Activated CD8-positive, alpha-beta memory T cell treated with anti-CD3 and anti-CD28 coated beads, Interleukin-2, amount 50 U/mL, for 24 hours (primary cell): ENCODE measurements at regions not wholly inside any gene's neighbourhood (a gene's known extent, or its start where the extent isn't known, plus 50 kb on each side); places are given as distances from the start of the nearest gene placed in this dataset.

ENCODE experiments used
- DNase-seq: peaks from one replicate; pipeline ENCODE4 v3.0.0-alpha.2; 2020; ENCODE audit errors: extremely low read depth

GRCh38 chr18:71012789-71013188 lies 723.9 kb downstream of the SOCS6 start:
- DNase-seq: no peak

- DNase-seq: no peak
These were observed 722.5 kb downstream of the SOCS6 start for GRCh38 chr18:71011389-71011788.

DNA sequence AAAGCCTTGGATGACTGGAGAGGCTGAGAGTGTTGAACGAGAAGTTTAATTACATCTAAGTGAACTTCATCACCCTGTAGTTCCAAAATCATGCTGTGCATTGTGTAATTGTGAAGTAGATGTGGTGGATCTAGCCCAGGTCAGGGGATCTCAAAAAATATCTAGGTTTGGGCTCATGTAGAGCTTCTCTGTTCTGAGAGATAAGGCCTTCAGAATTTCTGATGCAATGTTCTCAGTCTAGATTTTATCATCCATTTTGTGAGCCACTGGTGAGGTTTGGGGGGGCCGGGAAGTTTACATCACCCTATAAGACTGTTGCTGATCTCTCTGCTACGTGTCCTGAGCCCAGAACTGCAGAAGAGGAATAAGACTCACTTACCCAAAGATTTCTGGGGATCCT lies 719.4 kb downstream of the SOCS6 start:
- no peak for DNase-seq

DNA sequence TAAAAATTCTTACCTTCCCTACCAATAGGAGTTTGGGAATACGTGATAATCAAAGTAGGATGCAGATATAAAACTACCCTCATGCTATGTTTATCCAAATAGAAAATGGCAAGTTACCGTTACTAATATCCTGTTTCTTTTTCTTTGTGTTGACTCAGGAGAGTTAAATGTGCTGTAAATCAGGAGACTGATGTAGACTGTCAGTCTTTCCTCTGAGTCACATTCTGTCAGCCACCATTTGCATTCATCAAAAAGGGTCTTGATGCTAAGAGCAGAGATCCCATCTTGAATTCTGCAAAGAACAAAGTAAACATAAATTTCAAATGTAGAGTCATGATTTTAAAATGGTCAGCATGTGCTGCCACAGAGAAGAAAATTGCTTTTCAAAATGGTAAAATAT lies 712.8 kb downstream of the SOCS6 start:
- no peak for DNase-seq

GRCh38 chr18:70998490-70998889 lies 709.6 kb downstream of the SOCS6 start:
- no peak for DNase-seq

DNA sequence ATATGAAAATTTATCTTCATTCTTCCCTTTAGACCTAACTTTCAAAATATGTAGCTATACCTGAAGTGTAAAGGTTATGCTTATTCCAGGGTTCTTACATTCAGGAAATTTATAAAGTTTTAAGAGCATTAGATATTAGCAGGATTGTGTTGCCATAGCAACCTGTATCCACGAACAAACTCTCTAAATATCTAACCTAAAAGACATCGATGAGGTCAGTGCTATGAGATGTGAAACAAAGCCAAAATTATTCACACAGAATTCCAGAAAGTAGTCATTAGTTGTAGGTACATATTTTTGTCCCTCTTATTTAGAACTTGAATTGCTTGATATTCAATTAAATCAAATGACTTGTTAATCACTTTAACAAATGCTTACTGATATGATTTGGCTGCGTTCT lies 705.3 kb downstream of the SOCS6 start:
- DNase-seq: no peak

DNA sequence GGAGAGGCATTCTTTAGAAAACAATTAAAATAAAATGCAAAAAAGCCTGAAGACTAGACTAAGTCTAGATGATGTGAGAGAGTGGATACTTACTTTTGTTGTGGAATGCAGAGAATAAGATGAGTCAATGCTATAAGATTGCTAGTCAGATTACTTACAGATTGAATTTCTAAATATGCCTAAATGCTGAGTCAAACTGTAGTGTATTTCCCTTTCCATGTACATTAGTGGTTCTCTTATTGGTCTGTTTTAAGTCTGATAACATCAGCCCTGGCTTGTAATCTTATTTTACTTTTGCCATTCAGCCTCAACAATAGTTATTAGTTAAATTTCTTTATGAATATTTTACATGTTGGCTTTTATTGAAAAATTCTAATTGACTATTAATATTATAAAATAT lies 702.7 kb downstream of the SOCS6 start:
- no peak for DNase-seq

GRCh38 chr18:70985948-70986347 lies 697.1 kb downstream of the SOCS6 start:
- no peak for DNase-seq

DNA sequence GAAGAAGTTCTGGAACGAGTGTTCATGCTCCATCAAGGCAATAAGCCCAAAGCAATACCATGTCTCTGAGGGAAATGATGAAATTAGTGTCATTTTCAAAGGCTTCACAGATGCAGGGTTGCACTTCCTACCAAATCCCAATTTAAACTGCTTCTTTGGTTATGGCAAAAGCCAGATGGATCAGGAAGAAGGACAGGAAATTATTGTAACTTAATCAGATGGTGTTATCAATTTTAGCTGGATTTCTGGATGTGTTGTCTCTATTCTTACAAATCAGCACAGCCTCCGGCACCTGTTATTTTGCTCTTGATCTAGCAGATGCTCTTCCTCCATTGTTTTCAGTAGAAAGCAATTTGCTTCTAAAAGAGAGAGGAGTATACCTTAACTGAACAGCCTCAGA lies 693.4 kb downstream of the SOCS6 start:
- no peak for DNase-seq

GRCh38 chr18:70981400-70982140 lies 692.7 kb downstream of the SOCS6 start:
- DNase-seq: no peak

DNA sequence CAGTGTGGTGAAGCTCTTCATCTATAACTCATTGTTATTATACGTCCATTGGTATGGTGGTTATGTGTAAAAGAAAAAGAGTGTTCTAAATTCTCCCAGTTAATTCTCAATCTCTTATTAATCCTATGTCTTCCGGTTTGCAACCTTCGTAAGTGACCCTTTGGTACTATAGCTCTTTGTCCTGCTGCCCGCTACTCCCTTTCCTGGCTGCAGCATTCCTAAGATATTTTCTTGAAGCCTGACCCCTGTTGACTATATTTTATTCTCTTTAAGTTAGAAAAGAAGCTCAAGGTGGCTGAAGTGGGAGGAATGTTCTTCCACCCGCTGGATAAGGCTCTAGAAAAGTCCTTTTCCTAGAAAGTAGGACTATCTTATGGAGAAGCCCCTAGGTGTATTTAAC lies 684.8 kb downstream of the SOCS6 start:
- DNase-seq: no peak

DNA sequence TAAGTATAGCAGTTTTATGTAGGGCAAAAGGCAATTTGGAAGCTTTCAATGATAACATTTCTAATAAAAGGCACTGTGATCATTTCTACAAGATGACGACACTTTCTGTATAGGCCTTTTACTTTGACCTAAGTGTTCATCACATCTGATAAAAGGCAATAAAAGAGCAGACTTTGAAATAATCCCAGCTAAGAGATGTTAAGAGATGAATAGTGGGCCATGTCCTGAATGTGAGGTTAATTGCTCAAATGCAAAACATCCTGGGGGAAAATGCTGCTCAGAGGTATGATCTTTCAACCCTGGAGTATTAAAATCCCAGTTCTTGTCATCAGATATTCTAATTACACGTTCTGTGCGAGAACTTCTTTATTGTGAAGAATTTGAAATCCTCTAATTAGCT lies 677.6 kb downstream of the SOCS6 start:
- no peak for DNase-seq

DNA sequence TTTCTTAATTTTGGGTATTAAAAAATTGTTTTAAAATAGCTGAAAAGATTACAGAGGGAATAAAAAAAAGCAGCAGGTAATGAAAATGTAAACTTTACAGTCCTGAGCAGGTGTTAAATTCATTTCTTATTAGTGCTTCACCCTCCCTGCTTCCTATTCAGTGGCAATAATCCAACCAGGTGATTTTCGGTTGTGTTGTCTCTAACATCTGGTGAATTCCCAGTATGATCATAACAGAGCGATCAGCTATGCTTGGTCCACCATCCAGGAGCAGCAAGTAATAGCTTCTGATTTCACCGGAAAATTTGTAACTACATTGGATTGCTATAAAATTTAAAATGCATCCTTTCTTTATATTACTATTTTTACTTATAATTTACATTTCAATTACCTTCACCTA lies 673.1 kb downstream of the SOCS6 start:
- no peak for DNase-seq

DNA sequence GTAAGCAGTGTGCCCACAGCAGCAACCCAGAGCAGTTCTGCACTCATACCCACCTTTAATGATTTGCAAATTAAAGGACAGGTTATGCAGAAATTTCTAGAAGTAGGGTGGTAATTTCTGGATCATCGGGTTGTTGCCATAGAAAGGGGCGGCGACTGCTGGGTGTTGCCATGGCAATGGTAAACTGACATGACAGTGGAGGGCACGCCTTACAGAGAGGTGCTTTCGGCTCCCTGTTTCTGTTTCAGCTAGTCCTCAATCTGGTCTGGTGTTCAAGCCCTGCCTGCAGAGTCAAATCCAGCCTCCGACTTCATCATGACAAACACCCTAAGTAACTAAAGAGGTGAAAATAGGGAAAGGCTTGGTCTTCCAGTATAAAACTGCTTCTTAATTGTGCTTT lies 667.7 kb downstream of the SOCS6 start:
- DNase-seq: no peak

DNA sequence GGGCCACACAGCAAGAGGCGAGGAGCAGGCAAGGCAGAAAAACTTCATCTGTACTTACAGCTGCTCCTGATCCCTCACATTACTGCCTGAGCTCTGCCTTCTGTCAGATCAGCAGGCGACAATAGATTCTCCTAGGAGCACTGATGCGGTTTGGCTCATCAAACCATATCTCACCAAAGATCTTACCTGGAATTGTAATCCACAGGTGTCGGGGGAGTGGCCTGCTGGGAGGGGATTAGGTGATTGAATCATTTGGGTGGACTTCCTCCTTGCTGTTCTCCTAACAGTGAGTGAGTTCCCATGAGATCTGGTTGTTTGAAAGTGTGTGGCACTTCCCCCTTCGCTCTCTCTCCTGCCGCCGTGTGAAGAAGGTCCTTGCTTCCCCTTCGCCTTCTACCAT lies 647.3 kb downstream of the SOCS6 start:
- DNase-seq: no peak

DNA sequence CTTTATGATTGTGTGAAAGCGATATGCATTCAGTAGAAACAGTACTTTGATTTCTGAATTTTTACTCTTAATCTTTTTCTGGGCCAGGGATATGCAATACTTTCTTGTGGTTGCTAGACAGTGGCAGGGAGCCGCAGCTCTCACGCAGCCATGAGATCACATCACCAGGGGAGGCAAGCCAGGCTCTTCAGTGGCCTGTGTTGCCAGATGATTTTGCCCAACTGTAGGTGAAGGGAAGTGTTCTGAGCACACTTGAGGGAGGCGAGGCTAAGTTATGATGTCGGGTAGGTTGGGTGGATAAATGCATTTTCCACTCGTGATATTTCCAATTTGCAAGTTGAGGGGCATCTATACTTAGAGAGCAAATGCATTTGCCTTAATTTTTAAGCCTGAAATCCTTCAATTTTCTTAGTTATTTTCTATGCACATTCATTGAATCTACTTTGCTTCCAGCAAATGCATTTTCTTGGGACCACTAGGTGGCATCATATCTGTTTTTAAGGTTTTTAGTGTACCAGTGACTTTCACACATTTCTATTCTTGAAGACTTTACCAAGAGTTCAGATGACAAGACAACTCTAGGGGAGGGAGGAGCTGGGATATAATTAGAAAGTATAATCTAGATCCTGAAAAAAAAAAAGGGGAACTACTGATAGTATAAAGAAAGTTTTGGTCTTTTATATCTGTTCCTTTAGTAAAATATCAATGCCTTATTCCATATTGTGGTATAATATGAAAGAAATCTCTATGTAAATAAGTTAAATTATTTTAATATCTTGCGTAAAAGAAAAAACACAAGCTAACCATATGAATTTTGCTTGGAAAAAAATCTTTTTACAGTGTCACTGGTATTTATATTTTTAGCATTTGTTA lies 643.3 kb downstream of the SOCS6 start:
- no peak for DNase-seq

- no peak for DNase-seq
These were observed 632.1 kb downstream of the SOCS6 start for GRCh38 chr18:70920840-70921374.

GRCh38 chr18:70907673-70908072 lies 618.8 kb downstream of the SOCS6 start:
- no peak for DNase-seq

- no peak for DNase-seq
These were observed 603.5 kb downstream of the SOCS6 start for GRCh38 chr18:70892381-70892780.

- DNase-seq: no peak
These were observed 581.4 kb downstream of the SOCS6 start for GRCh38 chr18:70870292-70870691.

GRCh38 chr18:70848329-70848728 lies 559.5 kb downstream of the SOCS6 start:
- DNase-seq: no peak

DNA sequence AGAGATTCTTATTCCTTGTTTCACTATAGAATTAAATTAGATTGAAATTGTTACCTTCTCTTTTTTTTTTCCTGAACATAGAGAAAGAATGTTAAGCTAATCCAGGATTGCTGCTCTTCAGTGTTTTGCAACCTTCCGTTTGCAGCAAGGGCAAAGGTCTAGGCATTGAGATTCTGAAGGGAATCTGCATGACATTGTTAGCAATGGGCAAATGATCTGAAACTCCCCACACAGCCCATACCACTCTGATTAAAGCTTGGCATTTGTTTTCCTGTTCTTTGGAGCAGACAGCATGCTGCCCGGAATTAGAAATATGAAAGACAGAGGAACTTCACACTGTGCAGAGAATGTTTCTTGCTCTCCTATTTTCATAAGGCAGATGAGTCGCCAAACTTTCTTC lies 551.8 kb downstream of the SOCS6 start:
- no peak for DNase-seq

DNA sequence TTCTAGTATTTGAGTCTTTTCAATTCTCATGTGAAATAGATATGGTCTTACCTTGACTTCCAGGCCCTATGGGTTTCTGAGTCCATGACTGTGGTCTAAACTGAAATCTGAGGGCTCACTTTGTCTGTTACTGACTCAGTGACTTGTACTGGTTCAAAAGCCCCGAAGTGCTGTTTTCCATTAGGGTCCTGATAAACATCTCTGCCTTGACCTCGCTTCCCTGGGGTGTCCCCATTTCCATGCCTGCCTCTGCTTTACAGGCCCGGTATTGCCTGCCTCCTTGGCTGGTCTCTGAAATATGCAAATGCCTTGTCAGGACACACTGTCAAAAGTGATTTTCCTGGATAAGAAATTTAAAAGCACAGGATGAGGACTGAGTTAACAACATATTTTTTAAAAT lies 538.8 kb downstream of the SOCS6 start:
- DNase-seq: no peak
